DMS 273 treated with DMSO at 0.1 percent for 48 hours (cell line): ENCODE measurements at regions not wholly inside any gene's neighbourhood (a gene's known extent, or its start where the extent isn't known, plus 50 kb on each side); places are given as distances from the start of the nearest gene placed in this dataset.
A peak's percentile ranks its signal among the peaks of the same experiment; 100 is the strongest.

Source experiments
- DNase-seq: peaks from one replicate; lab custom pipeline; 2025; lab: John Stamatoyannopoulos, UW

GRCh38 chr2:64317707-64318475 is 136.1 kb upstream of the LGALSL start:
- DNase-seq: no peak

GRCh38 chr2:64318476-64318748 is 135.6 kb upstream of the LGALSL start:
- no peak for DNase-seq

GRCh38 chr2:64319896-64320295 is 134.1 kb upstream of the LGALSL start:
- no peak for DNase-seq

GRCh38 chr2:64322433-64322832 is 131.5 kb upstream of the LGALSL start:
- no peak for DNase-seq

- no peak for DNase-seq
Observed at GRCh38 chr2:64323197-64323596, 130.8 kb upstream of the LGALSL start.

- no peak for DNase-seq
Observed at GRCh38 chr2:64324746-64325410, 129.1 kb upstream of the LGALSL start.

- DNase-seq: no peak
Observed at GRCh38 chr2:64325477-64325851, 128.5 kb upstream of the LGALSL start.

GRCh38 chr2:64325852-64326577 is 127.9 kb upstream of the LGALSL start:
- no peak for DNase-seq

GRCh38 chr2:64326578-64327050 is 127.3 kb upstream of the LGALSL start:
- no peak for DNase-seq

- no peak for DNase-seq
Observed at GRCh38 chr2:64327129-64327509, 126.8 kb upstream of the LGALSL start.

- DNase-seq: no peak
Observed at GRCh38 chr2:64327510-64328414, 126.2 kb upstream of the LGALSL start.

- DNase-seq: no peak
Observed at GRCh38 chr2:64328415-64328722, 125.6 kb upstream of the LGALSL start.

GRCh38 chr2:64328756-64329155 is 125.2 kb upstream of the LGALSL start:
- DNase-seq: no peak

GRCh38 chr2:64329848-64330247 is 124.1 kb upstream of the LGALSL start:
- no peak for DNase-seq

- peak; percentile 41 for DNase-seq
Observed at GRCh38 chr2:64330281-64331113, 123.5 kb upstream of the LGALSL start.

GRCh38 chr2:64331114-64331645 is 122.8 kb upstream of the LGALSL start:
- no peak for DNase-seq

- DNase-seq: no peak
Observed at GRCh38 chr2:64331849-64332699, 121.9 kb upstream of the LGALSL start.

GRCh38 chr2:64336171-64336570 is 117.8 kb upstream of the LGALSL start:
- no peak for DNase-seq

- DNase-seq: no peak
Observed at GRCh38 chr2:64337314-64337713, 116.6 kb upstream of the LGALSL start.

- no peak for DNase-seq
Observed at GRCh38 chr2:64338108-64338507, 115.9 kb upstream of the LGALSL start.
